NCI-H2227 treated with DMSO at 0.1 percent for 48 hours (cell line): ENCODE measurements at regions not wholly inside any gene's neighbourhood (a gene's known extent, or its start where the extent isn't known, plus 50 kb on each side); places are given as distances from the start of the nearest gene placed in this dataset.
A peak's percentile ranks its signal among the peaks of the same experiment; 100 is the strongest.

Source experiments
- DNase-seq: peaks from one replicate; lab custom pipeline; 2025; lab: John Stamatoyannopoulos, UW

DNA sequence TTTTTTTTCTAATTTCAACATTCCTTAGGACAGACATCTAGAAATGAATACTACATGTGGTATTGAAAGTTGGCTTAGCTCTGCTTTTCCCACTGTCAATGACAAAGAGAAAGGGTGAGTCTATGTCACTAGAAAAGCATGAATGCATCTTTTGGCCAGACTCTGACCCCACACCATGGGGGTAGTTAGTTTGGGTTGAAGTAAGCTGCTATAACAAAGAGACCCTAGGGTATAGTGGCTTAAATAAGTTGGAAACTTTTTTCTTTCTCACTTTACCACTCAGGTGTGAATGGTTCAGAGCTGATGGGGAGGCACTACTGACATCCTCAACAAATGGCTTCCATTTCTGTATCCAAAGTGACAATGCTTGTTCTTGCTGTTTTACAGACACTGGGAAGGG is 161.5 kb downstream of the DLEU7 start:
- no peak for DNase-seq

DNA sequence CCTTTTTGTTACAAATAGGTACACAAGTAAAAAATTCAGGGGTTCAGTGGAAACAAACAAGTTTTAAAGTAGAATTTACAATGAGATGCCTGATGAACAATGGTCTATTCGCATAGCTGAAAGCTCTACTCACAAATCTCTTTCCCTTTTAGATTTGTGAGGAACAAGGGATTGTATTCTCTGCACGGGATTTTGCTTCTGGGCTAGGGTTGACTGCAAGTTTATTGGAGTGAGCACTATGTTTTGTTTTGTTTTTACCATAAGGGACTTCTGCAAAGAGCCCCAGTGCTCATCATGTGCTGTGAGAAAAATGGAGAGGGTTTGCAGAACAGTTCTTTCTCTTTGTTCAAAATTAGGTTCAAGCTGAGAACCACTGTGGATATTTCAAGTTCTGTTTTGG is 160.5 kb downstream of the DLEU7 start:
- DNase-seq: no peak

DNA sequence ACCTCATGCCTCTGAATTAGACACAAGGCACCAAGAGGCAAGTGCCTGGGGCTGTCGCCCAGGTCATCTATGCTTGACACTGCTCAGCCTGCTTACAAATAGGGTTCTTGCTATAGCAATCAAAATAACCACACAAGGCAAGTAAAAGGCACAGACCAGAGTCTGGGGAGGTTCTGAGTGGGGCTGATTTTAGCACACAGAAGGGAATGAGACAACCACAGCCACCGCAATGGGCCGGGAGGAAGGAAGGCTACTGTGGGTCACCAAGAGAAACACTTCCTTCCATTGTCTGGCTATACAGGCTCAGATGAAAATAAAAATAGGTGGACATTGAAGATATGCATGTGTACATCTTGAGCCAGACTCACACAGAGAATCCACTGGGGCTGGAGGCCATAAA is 159.1 kb downstream of the DLEU7 start:
- DNase-seq: no peak

DNA sequence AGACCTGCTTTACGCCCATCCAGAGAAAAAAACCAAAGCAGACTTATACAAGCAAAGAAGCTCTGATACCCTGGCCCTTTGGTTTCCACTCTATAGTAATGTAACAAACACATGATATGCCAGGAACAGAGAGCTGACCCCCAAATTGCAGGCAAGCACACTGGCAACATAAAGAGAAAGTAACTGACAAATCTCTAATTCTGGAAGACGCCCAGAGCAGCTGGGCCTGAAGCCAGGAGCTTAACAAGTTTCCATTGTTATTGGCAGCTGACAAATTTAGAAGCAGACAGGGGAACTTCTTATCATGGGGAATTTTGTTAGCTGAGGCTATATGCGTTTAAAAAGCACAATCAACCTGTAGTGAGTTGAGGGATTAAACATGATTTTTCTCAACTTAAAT is 158.0 kb downstream of the DLEU7 start:
- peak; percentile 74 for DNase-seq

DNA sequence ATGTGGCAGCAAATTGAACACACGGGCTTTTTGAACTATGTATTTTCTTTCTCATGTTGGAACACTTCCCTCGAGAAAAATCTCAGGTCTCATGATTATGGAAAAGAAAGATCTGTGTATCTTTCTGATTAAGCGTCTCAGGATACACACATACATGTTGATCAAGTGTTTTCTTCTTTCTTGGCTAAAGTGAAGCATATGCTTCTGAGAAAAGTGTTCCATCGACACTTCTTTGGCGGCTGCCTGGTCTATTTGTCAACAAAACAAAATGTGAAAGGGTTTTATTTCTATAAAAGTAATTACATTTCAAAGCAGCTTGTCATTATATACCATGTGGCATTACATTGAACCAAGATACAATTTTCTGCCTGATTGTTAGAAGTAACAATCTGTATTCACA is 157.5 kb downstream of the DLEU7 start:
- DNase-seq: no peak

DNA sequence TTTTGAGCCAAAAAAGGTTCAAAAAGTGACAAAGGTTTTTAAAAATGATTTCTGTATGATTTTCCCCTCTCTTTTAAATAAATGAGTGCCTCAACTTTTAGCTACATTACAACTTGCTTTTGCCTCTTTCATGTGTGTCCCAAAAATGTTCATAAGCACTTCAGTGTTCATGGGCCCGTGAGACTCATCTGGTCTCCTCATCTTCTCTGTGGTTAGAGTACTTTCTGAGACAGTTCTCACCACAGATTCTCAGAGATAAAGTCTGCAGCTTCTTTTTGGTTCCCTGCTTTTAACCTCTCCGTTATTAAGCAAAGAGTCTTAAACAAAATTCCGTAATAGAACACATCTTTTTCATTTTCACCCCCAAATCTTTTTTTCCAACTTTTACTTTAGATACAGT is 156.9 kb downstream of the DLEU7 start:
- no peak for DNase-seq

DNA sequence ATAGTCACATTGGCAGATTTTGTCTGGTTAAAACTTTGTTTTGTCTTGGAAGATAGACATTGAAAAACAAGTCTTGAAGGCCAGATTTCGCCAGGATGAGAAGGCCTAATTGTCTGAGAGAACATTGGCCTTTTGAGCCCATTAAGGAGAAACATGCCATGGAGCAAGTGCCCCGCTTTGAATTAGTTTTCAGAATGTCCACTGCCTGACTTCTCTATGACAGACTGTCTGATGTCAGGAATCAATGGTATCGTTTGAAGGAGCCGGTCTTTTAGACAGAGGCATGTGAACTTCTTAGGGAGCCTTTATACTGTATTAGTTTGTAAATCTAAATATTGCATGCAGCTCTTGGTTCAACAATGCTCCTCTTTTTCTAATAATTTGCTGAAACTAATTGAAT is 155.9 kb downstream of the DLEU7 start:
- DNase-seq: no peak

DNA sequence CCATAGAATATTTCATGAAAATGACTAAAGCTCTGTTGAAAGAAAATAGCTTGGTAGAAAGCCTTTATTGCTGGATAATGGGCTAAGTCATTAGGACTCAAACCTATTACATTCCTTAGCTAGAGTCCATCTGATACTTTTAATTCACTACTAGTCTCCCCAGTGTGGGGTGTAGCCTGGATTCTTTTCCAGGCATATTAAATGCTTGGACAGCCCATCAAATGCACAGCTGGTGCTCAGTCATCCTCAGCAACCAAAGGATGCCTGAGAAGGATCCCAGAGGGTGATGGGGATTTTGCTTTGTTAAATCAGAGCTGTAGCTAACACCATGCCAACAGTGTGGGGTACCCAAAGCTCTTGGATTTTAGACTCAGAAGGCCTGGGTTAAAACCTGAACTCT is 153.5 kb downstream of the DLEU7 start:
- no peak for DNase-seq

DNA sequence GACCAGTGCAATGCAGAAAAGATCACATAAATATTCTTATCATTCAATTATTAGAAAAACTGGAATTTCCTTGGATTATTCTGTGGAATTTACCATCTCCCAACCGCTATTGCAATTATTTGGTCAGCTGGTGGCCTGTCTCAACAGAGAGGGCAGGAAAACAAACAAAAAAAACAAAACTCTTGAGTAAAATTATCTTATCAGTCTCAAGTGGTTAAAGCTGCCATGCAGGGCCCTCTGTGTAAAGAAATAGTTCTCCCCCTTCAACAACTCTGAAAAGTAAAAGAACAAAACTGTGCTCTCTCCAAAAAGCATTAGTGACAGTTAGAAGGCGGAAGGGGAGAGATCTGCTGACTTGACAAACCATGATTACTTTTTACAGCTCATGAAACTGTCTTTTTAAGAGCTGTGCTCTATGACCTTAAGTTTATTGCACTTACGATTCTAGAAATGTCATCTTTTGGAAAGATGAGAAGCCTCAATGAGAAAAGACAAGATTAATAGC is 152.3 kb downstream of the DLEU7 start:
- DNase-seq: no peak

DNA sequence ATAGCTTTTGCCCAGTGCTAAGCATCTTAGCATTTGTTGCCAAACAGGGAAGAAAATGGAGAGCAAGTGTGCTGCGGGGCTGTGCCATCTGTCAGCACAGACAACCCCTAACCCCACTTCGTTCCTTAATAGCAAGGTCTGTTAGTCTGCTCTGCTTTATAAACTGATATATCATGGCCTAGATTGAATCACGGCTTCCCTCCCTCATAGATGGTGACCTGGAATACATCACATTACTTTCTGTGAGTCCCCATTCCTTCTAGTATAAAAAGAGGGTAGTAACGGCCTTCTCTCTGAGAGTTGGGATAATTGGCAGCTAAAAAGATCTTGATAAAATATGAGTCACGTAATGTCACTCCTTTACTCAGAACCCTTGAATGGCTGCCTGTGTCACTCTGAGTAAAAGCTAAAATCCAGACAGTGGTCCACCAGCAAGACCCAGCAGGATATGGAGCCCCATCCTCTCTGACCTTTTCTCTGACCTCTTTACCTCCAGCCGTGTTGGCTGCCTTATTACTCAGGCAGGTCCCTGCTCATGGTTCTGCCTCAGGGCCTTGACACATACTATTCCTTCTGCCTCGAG is 151.7 kb downstream of the DLEU7 start:
- peak; percentile 76 for DNase-seq

DNA sequence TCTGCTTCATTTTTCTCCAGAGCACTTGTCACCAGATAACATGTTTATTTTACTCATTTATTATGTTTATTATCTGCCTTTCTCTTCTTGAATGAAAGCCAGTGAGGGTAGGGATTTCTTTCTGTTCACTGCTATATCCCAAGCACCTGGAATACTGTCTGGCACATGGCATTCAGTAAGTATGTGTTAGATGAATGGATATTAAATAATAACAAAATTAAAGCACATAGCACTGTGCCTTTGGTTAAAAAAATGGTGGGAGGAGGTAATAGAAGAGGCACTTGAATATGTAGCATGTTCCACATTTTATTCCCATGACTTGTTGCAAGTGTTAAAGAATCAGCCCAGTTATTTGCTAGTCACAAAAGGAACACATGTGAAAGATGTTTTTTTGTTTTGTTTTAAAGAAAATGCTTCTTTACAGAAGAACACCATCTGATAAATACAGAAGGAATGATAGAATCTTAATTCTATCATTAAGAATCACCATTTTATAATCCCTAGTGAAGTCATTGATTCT is 151.0 kb downstream of the DLEU7 start:
- no peak for DNase-seq

DNA sequence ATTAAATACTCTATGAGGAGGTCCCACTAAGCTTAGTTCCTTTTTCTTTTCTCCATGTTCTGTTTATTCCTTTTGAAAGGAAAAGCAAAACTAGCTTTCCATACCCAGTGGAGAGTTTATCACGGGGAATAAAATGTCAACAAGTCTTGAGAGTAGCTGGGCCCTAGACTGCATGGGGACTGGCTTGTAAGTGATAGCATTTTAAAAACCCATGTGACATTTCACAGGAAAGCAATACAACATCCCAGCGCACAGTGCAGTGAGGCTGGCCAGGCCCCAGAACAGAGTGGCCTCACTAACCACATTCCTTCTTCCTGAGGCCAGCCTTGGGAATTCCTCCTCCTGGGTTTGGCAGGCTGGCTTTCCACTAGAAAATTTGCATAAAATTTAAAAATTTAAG is 149.8 kb downstream of the DLEU7 start:
- no peak for DNase-seq

DNA sequence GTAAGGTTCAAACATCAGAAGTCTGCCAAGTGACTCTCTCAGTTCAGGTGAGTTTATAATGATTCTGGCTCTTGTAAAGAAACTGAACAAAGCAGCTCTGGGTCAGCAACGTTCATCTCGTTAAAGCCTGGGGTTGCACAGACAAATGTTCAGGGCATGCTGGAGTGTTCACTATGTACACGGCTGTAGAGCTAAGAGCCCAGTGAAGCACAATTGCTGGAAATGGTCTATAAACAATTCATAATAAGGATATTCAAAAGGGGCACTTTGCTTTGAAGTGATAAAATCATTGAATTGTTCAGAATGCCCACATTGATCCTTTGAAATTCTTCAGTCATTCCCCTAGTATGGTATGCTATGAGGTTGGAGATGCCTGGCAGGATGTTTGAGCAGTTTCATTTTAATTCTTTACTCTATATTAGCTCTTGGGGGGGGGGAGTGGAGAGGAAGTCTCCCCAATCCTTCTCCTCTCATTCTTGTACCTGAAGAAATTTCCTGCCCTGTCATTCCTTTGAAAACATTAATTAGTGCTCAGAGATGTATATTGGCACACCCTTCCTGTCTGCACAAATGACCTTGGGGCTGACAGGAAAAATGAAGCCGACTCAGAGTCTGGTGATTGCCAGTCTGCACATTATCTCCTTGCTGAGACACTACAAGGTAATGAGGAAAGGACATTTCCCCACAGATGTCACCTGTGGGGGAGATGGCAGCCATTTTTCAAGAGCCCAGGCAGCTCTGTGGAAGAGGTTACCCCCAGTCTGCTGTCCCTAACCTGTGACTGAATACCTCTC is 145.5 kb downstream of the DLEU7 start:
- peak; percentile 47 for DNase-seq

DNA sequence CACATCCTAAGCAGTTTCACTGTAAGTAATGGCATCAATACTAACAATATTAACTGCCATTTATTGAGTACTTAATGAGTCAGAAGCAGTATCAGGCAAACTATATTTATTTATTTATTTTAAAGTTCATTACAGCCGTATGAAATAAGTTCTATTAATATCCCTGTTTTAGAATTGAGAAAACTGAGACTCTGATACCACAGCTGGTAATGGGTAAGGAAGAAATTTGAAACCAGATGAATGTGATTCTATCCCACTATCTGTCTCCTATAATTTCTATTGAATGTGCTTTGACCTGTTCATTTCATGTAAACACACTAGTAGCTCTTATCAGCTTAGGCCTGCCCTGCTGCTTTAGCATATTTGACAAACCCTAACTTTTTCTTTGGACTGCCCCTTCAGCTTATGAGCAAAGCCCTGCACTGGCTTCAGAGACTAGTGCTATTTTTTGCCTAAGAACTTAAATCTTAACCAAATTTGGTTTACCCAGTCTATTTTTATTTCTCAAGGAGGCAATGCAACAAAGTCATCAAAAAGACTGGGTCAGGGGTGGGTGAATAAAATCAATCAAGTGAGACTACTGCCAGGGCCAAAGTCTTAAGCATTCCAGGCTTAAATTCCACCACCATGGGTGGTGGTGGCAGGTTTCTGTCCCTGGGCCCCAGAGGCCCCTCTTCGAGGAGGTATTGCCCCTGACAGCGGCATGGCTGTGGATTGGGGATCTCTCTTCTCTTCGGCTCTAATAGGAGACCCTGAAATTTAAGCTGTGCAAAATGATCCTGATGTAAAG is 143.4 kb downstream of the DLEU7 start:
- no peak for DNase-seq

DNA sequence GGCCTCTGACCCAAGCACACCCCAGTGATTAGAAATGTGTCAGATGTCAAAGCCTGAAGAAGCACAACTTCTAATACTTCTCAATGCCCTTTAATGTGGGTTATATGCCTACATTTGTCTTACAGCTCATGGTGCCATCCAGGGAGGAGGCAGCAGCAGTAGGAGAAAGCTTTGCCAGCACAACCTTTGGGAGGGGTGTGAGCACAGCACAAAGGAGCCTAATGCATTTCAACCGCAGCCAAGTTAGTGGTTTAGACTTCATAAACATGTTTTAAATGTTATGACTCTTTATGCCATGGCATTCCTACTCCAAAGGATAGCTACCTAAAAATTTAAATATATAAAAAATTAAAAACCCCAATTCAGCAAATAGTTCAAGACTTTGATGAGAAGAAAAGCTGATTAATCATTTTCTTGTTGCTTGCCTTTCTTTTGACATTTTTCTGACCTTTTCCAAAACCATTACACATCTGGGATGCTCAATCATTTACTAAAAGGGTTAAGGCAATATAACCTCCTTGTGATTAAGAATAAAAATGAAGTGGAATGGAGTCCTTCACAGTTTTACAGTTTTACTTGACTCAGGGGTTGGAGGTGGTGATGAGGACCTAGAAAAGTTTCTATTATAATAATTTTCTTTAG is 142.7 kb downstream of the DLEU7 start:
- DNase-seq: no peak

DNA sequence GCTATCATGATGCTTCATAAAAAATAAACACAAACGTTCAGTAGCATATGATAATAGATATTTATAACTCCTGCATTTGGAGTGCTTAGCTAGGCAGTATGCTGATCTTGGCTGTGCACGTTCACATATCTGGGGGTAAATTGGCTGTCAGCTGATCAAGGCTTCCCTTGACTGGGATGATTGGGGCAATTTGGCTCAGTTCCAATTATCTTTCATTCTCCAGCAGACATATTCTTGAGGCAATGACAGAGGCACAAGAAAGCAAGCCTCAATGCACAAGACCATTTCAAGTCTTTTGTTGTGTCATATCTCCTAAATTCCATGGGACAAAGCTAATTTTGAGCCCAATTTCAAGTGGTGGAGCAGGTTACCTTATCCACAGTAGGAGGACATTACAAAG is 142.0 kb downstream of the DLEU7 start:
- DNase-seq: peak; percentile 4

DNA sequence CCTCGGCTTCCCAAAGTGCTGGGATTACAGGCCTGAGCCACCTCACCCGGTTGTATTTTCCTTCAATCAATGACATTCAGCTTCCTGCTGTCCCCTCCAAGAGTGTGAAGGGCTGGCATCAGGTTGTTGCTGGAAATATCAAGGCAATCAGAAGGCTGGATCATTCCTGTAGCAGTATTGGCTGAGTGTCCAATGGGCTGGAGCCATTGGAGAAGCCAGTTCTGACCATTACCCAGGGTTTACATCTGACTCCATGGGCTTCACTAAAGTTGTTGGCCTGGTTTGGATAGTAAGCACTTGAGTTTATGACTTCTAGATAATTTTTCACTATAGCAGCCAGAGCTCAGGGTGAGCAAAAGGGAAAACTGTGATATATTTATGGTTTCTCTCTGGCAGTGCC is 137.0 kb downstream of the DLEU7 start:
- DNase-seq: no peak

DNA sequence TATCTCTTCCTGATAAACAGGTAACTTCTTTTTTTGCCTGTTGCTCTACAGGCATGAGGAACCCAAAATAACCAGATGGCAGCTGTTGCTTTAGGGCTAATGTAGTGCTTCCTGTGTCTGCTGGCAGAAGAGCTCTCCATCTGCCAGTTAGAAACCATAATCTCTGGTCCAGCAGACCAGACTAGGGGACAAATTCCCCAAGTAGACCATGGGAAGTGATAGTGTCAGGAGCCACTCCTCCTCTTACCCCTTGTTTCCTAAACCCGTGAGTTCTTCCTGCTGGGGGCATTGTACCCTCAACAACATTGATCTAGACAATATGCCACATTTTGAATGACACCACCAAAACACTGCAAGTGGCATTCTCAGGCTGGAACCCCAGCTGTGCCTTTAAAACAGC is 135.9 kb downstream of the DLEU7 start:
- no peak for DNase-seq

DNA sequence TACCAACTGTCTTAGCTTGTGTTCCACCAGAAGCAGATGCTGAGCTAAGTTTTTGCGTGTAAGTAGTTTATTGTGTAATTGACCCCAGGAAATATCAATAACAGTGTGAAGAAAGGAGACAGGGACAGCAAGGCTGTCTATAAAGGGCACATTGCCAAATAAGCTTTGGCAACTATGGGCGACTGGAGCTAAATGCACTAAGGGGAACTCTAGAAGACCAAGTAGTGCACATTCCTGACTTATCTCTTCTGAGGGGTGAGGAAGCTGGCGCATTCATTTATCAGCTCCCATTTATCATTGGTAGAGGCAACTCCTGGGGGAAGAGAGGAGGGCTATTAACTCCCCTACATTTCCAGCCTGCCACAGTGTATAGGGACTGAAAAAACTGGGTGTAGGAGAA is 135.0 kb downstream of the DLEU7 start:
- DNase-seq: no peak

DNA sequence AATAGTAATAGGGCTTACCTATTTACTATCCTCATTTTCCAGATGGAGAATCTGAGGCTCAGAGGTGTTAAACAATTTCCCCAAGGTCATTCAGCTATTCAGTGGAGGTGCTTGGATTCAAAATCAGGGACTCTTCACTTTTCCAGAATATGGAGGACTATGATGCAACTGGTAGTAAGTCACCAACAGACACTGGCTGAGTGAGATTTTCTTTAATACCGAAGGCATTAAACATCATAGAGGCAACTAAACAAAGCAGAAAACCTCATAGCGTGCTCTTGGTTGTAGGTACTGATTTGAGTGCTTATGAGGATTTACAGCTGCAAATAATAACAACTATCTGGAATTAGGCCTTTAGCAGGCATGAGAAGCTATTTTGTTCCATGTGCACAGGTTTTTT is 134.4 kb downstream of the DLEU7 start:
- no peak for DNase-seq

DNA sequence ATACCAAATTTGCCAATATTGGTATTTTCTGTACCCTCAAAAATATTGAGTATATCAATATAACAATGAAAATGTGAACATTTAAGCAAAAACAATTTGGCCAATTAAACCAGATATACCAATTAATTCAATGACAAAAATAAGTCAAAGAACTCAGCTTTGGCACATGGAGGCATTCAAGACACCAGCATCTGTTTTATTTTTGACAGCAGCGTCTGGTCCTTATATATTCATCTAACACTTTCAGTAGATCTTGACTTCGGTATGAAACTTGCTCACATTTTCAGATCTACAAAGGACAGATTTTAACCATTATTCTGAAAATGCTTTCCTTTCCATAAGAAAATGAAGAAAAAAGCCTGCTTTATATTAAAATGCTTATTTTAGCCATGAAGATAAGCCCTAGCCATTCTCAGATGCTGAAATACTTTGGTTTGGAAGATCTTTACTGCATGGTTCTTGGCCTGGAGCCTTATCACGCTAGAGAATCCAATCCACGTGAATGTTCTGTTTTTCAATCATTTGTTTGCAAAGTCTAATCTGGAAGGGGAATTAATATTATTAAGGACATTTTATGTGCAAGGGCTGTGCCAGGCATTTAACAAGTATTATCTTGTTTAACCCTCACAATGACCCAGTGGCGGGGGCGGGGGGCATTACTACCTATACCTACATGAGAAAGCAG is 132.2 kb downstream of the DLEU7 start:
- no peak for DNase-seq

DNA sequence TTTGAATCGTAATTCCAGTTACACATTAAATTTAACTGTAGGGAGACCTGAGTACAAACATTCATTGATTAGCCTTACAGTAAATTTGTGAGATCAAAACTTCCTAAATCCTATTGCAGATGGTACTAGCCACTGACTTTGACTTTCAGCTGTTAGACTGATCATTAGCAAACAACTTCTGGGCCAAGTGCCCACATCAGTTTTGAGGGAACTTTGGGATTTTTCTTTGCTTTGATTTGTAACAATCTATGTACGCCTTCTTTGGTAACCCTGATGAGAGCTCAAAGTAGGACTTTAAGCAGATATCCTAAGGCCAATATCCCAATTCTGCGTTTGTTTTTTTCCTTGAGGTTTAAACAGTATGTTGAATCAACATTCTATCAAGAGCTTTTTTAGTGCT is 131.5 kb downstream of the DLEU7 start:
- no peak for DNase-seq
